Keratinocyte (primary cell): ENCODE measurements at regions not wholly inside any gene's neighbourhood (a gene's known extent, or its start where the extent isn't known, plus 50 kb on each side); places are given as distances from the start of the nearest gene placed in this dataset.

ENCODE experiments used
- DNase-seq: peaks from one replicate; pipeline ENCODE4 v3.0.0-alpha.2; 2011; ENCODE audit warnings: low read depth, missing footprints, low spot score
- FAIRE-seq: peaks from 2 replicates; lab custom pipeline; 2011; peaks lifted over from hg19 to GRCh38; lab: Jason Lieb, UNC
- H2AFZ ChIP-seq: 2 replicates; pipeline ENCODE4 v1.6.0; 2012; ENCODE audit warnings: low read length, control low read depth, inconsistent platforms; ENCODE audit not compliant: control insufficient read depth
- H3K27ac ChIP-seq: 2 replicates; pipeline ENCODE4 v1.5.1; 2011; ENCODE audit warnings: low read length; ENCODE audit not compliant: control insufficient read depth, insufficient read depth
- H3K27me3 ChIP-seq: 3 replicates; pipeline ENCODE4 v1.6.0; 2011; ENCODE audit warnings: low read length; ENCODE audit not compliant: control insufficient read depth, insufficient read depth; ENCODE audit errors: extremely low read depth
- H3K36me3 ChIP-seq, 2 experiments: 2 replicates in 1 of 2; 3 replicates in 1 of 2; pipeline ENCODE4 v1.5.1; 2011; ENCODE audit warnings: low read length in 2 of 2, mild to moderate bottlenecking in 1 of 2; ENCODE audit not compliant: control insufficient read depth in 2 of 2, insufficient read depth in 2 of 2; ENCODE audit errors: extremely low read depth in 1 of 2
- H3K4me1 ChIP-seq: 3 replicates; pipeline ENCODE4 v1.5.1; 2011; ENCODE audit warnings: low read length; ENCODE audit not compliant: control insufficient read depth, insufficient read depth; ENCODE audit errors: extremely low read depth
- H3K4me2 ChIP-seq: 3 replicates; pipeline ENCODE4 v1.6.0; 2011; ENCODE audit warnings: low read depth, low read length; ENCODE audit not compliant: control insufficient read depth, insufficient read depth; ENCODE audit errors: extremely low read depth
- H3K4me3 ChIP-seq, 3 experiments: fragments of 200-600 bp in 1 of 3; sonication (generic) in 1 of 3; 2 replicates in 2 of 3; 3 replicates in 1 of 3; pipeline ENCODE4 v1.5.1; 2011 to 2016; ENCODE audit warnings: low read length in 3 of 3, mild to moderate bottlenecking in 3 of 3, control low read depth in 2 of 3, inconsistent platforms in 1 of 3, low read depth in 1 of 3, mixed read lengths in 1 of 3, mixed run types in 1 of 3, moderate library complexity in 1 of 3; ENCODE audit not compliant: control insufficient read depth in 2 of 3, insufficient read depth in 2 of 3; ENCODE audit errors: extremely low read depth in 1 of 3
- H3K79me2 ChIP-seq: 2 replicates; pipeline ENCODE4 v1.6.0; 2012; ENCODE audit warnings: low read length; ENCODE audit not compliant: control insufficient read depth, insufficient read depth
- H3K9ac ChIP-seq: 3 replicates; pipeline ENCODE4 v1.6.0; 2011; ENCODE audit warnings: low read length; ENCODE audit not compliant: control insufficient read depth, insufficient read depth; ENCODE audit errors: extremely low read depth
- H3K9me1 ChIP-seq: 3 replicates; pipeline ENCODE4 v1.6.0; 2011; ENCODE audit warnings: low read length; ENCODE audit not compliant: control insufficient read depth, insufficient read depth; ENCODE audit errors: extremely low read depth
- H3K9me3 ChIP-seq: 2 replicates; pipeline ENCODE4 v1.5.1; 2012; ENCODE audit warnings: low read depth, low read length; ENCODE audit not compliant: control insufficient read depth
- H4K20me1 ChIP-seq: 3 replicates; pipeline ENCODE4 v1.6.0; 2011; ENCODE audit warnings: low read length; ENCODE audit not compliant: control insufficient read depth, insufficient read depth; ENCODE audit errors: extremely low read depth
- CTCF ChIP-seq, 3 experiments: IDR thresholded peaks in 1 of 3; conservative IDR thresholded peaks in 1 of 3; optimal IDR thresholded peaks in 1 of 3; 2 replicates in 2 of 3; 3 replicates in 1 of 3; pipeline versions ENCODE3 to v1.5.1; 2011; ENCODE audit warnings: low read length in 3 of 3, mild to moderate bottlenecking in 3 of 3, moderate library complexity in 2 of 3, control low read depth in 1 of 3, inconsistent platforms in 1 of 3; ENCODE audit not compliant: insufficient read depth in 2 of 3; ENCODE audit errors: extremely low read depth in 1 of 3
- EZH2 ChIP-seq: IDR thresholded peaks from one replicate; pipeline ENCODE4 v1.6.1; 2012; ENCODE audit warnings: inconsistent platforms, mild to moderate bottlenecking, low read length, moderate library complexity
- dilution Hi-C: fragments of 300-500 bp; cut with MboI; formaldehyde crosslinking; loops from one replicate; pipeline ENCODE4 v1.7.0; 2020; ENCODE audit warnings: low sequenced_read_pairs; ENCODE audit not compliant: extremely low pct_ligation_motif_present

DNA sequence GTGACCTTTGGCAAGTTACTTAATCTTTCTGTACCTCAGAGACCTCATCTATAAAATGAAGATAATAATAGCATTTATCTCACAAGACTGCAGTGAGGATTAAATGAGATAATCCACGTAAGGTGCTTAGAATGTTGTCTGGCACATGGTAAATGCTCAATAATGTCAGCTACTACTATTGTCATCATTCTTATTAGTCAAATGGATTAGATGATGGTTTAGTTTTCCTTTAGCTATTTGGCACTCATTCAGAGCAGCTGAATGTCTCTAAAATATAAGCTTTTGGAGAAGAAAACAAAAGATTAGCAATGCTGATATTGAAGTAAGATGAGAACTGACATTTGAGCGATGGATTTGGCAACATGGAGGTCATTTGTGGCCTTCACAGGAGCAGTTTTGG lies 125.1 kb downstream of the AQP4 start:
- H3K9me3 ChIP-seq: no peaks in the 10 kb centered on the region
- no peak for FAIRE-seq
- TF ChIP-seq EZH2: no peak
- TF ChIP-seq CTCF (optimal IDR thresholded peaks at IDR 0.05 in 1 of 3, IDR thresholded peaks at IDR 0.05 in 1 of 3, conservative IDR thresholded peaks at IDR 0.05 in 1 of 3; ENCODE audit: extremely low read depth in 1 of 3, insufficient read depth in 2 of 3, low read length in 3 of 3): no peak
- no peak for DNase-seq
- no peak overlapping the region for H2AFZ ChIP-seq
- no peak overlapping the region for H3K9ac ChIP-seq
- H3K79me2 ChIP-seq: no peaks in the 10 kb centered on the region
- H3K9me1 ChIP-seq: no peaks in the 10 kb centered on the region
- no peaks in the 10 kb centered on the region for H3K4me1 ChIP-seq
- H3K4me2 ChIP-seq: no peak overlapping the region
- H3K27ac ChIP-seq: no peak overlapping the region
- no peaks in the 10 kb centered on the region for H4K20me1 ChIP-seq
- dilution Hi-C loops: no loop called here
- no peak overlapping the region for H3K4me3 ChIP-seq
- H3K27me3 ChIP-seq: no peaks in the 10 kb centered on the region
- no peaks in the 10 kb centered on the region for H3K36me3 ChIP-seq

DNA sequence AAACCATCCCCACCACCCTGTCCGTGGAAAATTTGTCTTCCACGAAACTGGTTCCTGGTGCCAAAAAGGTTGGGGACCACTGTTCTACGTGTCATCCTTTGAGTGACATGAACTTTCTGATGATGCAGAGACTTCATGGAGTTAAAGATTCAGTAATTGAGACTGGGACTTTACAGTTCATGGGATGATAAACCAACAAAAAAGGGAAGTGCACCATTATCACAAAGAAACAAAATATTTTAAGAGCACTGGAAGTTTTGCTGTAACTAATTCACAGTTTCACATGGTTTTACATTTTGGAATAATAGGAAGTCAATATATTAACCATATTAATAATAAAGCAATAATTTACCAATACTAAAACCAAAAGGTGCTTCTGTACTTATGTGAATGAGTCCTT lies 126.8 kb downstream of the AQP4 start:
- Histone ChIP-seq H2AFZ (no peak overlapping the region), H3K4me1 (no peaks in the 10 kb centered on the region), H3K9me3 (no peaks in the 10 kb centered on the region), H3K27me3 (no peaks in the 10 kb centered on the region), H3K4me3 (no peak overlapping the region), H4K20me1 (no peaks in the 10 kb centered on the region), H3K27ac (no peak overlapping the region), H3K36me3 (no peaks in the 10 kb centered on the region), H3K9ac (no peak overlapping the region), H3K9me1 (no peaks in the 10 kb centered on the region), H3K79me2 (no peaks in the 10 kb centered on the region), H3K4me2 (no peak overlapping the region)
- dilution Hi-C loops: no loop called here
- TF ChIP-seq EZH2: no peak
- DNase-seq: no peak
- no peak for FAIRE-seq

DNA sequence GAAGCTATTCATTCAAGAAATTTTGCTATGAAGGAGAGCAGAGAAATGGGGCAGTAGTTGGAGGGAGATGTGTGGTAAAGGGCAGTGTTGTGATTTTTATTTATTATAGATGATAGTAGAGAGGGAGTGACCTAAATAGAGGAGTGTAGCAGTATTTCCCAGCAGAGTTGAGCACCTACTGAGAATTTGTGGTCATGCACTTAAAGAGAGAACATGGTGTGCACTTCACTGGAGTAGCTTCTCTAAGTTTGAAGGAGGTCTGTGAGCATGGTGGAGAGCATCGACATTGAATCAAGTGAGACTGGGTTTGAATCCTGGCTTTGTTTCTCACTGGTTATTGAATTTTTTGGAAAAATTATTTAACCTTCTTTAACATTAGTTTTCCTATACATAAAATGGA lies 129.2 kb downstream of the AQP4 start:
- Histone ChIP-seq H3K9me3 (no peaks in the 10 kb centered on the region), H3K27me3 (no peaks in the 10 kb centered on the region), H2AFZ (no peak overlapping the region), H3K27ac (no peak overlapping the region), H3K4me2 (no peak overlapping the region), H3K79me2 (no peaks in the 10 kb centered on the region), H3K4me1 (no peaks in the 10 kb centered on the region), H3K9me1 (no peaks in the 10 kb centered on the region), H4K20me1 (no peaks in the 10 kb centered on the region), H3K9ac (no peak overlapping the region), H3K36me3 (no peaks in the 10 kb centered on the region), H3K4me3 (no peak overlapping the region)
- no peak for FAIRE-seq
- dilution Hi-C loops: no loop called here
- no peak for TF ChIP-seq CTCF (optimal IDR thresholded peaks at IDR 0.05 in 1 of 3, IDR thresholded peaks at IDR 0.05 in 1 of 3, conservative IDR thresholded peaks at IDR 0.05 in 1 of 3; ENCODE audit: extremely low read depth in 1 of 3, insufficient read depth in 2 of 3, low read length in 3 of 3)
- TF ChIP-seq EZH2: no peak
- DNase-seq: no peak
